ENCODE measurements at regions not wholly inside any gene's neighbourhood (a gene's known extent, or its start where the extent isn't known, plus 50 kb on each side); places are given as distances from the start of the nearest gene placed in this dataset.
"Not testable (repeated sequence)": the region's sequence is repeated elsewhere in the genome, so short reads cannot be mapped to it uniquely, and the experiment has no call there.

DNA sequence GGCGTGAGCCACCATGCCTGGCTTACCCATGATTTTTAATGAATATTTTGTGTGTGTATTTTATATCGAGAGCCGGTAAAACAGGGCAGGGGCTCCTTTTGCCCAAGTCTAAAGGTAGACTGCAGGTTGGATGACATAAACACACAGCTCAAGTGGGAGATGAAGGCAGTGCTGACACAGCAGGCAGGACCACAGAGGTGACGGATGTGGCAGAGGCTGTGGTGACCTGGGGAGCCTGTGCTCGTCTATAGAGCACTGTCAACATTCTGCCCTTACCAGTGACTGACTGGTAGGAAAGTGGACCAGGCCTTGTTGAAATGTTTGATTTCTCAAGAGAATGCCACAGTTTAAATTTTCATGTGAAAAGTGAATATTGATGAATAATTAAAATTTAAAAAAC lies 137.5 kb downstream of the ZFP64 start:
- no peak overlapping the region for H3K4me3 ChIP-seq (ENCODE audit: low read length)
- no peak overlapping the region for H3K27ac ChIP-seq (ENCODE audit: low read length)
- no peaks in the 10 kb centered on the region; the same call in 1 of the 2 replicates for H3K9me3 ChIP-seq (ENCODE audit: control insufficient read depth, insufficient read depth, low read length)
- WGBS (ENCODE audit: insufficient coverage, insufficient read length): no CpG with 5 or more reads among the region's 5 CpGs
- DNase-seq (ENCODE audit: low read depth, low spot score): no peak
- H3K36me3 ChIP-seq (ENCODE audit: control insufficient read depth, insufficient read depth, low read length): no peaks in the 10 kb centered on the region
- H3K27me3 ChIP-seq (ENCODE audit: control insufficient read depth, insufficient read depth, low read length): no peaks in the 10 kb centered on the region
- H3K4me1 ChIP-seq (ENCODE audit: control insufficient read depth, insufficient read depth, low read length): no peaks in the 10 kb centered on the region; the same call in 1 of the 2 replicates

DNA sequence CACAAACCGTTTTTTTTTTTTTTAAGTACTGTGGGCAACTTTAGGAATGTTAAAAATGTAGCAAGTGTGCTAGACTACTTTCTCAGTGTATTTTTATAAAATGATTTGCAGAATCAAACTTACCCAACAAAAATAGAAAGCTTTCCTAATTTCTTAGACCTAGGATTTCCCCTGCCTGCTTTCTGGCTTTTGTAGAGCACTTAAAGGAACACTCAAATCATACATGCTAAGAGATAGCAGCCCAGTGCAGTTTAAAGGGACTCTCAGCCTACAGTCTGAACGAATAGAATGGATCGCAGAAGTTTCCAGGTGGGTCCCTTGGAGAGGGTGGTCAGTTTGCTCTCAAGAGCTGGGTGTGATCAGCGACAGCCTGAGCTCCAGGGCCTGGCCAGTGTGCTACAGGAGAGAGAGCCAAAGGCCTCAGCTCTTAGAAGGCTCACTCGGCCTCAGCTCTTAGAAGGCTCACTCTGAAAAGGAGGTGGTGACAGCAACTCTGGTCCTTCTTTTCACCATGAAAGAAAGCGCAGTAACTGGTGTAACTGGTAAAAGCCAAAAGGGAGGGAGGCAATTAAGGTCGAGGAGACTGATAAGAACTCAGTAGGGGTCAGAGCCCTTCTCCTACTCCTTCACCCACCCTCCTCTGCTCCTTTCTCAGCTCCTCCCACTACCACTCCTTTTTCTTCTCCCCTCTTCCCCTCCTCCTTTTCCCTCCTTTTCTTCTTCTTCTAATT lies 142.4 kb downstream of the ZFP64 start:
- Histone ChIP-seq H3K27ac (ENCODE audit: low read length) (peak overlapping the region; percentile 50), H3K9me3 (ENCODE audit: control insufficient read depth, insufficient read depth, low read length) (no peaks in the 10 kb centered on the region), H3K36me3 (ENCODE audit: control insufficient read depth, insufficient read depth, low read length) (no peaks in the 10 kb centered on the region), H3K4me1 (ENCODE audit: control insufficient read depth, insufficient read depth, low read length) (peaks cover 2% of the 10 kb centered on the region; the same call in 1 of the 2 replicates), H3K27me3 (ENCODE audit: control insufficient read depth, insufficient read depth, low read length) (no peaks in the 10 kb centered on the region), H3K4me3 (ENCODE audit: low read length) (no peak overlapping the region)
- no peak for DNase-seq (ENCODE audit: low read depth, low spot score)
- no CpG with 5 or more reads among the region's 7 CpGs for WGBS (ENCODE audit: insufficient coverage, insufficient read length)

DNA sequence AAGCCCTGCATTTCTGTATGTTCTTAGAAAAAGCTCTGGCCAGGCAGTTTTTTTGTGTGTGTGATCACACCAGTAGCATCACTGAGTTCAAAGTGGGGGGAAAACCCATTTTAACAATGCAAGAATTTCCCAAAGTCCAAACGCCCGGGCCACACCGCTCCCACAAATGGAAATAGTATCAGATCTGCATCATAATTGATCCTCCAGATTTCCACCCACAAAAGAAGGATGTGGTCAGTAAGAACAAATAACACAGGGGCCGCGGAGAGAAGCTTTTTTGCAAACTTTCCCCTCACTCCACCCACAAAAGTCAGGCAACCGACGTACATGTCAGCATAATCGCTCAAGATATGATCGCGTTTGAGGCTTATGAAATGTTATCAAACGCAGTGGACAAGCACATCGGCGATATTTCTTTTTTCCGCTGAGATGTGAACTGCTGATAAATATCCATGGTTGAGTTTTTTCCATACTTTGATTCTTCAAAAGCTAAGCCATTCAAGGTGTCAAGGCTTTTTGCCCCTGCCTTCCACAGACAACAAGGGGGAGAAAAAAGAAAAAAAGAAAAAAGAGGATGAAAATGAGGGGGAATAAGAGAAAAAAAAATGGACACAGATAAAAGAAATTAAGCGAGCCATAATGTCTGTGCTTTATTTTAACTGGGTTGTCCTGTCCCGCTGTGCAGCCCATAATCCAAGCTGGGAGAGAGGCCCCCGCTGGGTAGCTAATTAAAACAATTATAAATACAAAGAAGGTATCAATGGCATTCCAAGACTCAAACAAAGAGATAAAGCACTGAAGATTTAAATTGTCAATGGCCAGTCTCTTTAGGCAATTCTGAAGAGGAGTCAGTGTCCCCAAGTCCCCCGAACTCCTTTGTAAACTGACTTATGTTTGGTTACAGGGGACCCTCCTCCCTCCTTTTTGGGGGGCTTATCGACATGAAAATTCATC lies 143.5 kb downstream of the ZFP64 start:
- H3K27me3 ChIP-seq (ENCODE audit: control insufficient read depth, insufficient read depth, low read length): no peaks in the 10 kb centered on the region
- WGBS (ENCODE audit: insufficient coverage, insufficient read length): no CpG with 5 or more reads among the region's 19 CpGs
- peaks cover 2% of the 10 kb centered on the region; the same call in 1 of the 2 replicates for H3K4me1 ChIP-seq (ENCODE audit: control insufficient read depth, insufficient read depth, low read length)
- no peak overlapping the region; the same call in 1 of the 2 replicates for H3K4me3 ChIP-seq (ENCODE audit: low read length)
- no peak for DNase-seq (ENCODE audit: low read depth, low spot score)
- no peaks in the 10 kb centered on the region for H3K9me3 ChIP-seq (ENCODE audit: control insufficient read depth, insufficient read depth, low read length)
- H3K36me3 ChIP-seq (ENCODE audit: control insufficient read depth, insufficient read depth, low read length): no peaks in the 10 kb centered on the region
- peak overlapping the region; percentile 71 for H3K27ac ChIP-seq (ENCODE audit: low read length)

DNA sequence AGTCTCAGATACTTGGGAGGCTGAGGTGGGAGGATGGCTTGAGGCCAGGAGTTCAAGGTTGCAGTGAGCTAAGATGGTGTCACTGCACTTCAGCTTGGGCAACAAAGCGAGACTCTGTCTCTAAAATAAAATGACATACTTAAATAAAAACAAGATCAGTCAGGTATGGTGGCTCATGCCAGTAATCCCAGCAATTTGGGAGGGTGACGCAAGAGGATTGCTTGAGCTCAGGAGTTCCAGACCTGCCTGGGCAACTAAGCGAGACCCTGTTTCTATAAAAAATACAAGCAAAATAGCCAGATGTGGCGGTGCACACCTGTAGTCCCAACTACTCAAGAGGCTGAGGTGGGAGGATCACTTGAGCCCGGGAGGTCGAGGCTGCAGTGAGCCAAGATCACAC lies 149.6 kb downstream of the ZFP64 start:
- Histone ChIP-seq H3K4me1 (ENCODE audit: control insufficient read depth, insufficient read depth, low read length) (no peaks in the 10 kb centered on the region; the same call in 1 of the 2 replicates), H3K4me3 (ENCODE audit: low read length) (no peak overlapping the region), H3K27me3 (ENCODE audit: control insufficient read depth, insufficient read depth, low read length) (no peaks in the 10 kb centered on the region), H3K27ac (ENCODE audit: low read length) (no peak overlapping the region), H3K36me3 (ENCODE audit: control insufficient read depth, insufficient read depth, low read length) (no peaks in the 10 kb centered on the region), H3K9me3 (ENCODE audit: control insufficient read depth, insufficient read depth, low read length) (no peaks in the 10 kb centered on the region)
- no peak for DNase-seq (ENCODE audit: low read depth, low spot score)
- no CpG with 5 or more reads among the region's 6 CpGs for WGBS (ENCODE audit: insufficient coverage, insufficient read length)

DNA sequence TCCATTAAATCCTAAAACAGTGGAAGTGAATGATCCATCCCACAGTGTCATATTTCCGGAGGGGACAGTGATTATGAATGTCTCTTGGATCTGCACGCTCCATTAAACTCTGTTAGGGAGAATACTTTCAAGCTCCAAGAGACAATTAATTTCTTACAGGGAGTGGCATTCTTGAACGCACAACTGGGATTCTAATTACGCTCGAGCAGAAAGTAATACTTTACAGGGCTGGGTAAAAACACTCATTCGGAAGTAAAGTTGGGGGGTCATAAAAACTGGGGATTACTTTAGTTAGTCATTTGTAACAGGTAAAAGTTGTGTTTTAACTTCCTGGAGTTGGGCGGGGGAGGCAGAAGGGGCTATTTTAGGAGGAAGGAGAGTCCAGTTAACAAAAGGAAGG lies 151.8 kb downstream of the ZFP64 start:
- H3K27me3 ChIP-seq (ENCODE audit: control insufficient read depth, insufficient read depth, low read length): no peaks in the 10 kb centered on the region
- H3K27ac ChIP-seq (ENCODE audit: low read length): no peak overlapping the region
- H3K9me3 ChIP-seq (ENCODE audit: control insufficient read depth, insufficient read depth, low read length): no peaks in the 10 kb centered on the region
- no peaks in the 10 kb centered on the region for H3K4me1 ChIP-seq (ENCODE audit: control insufficient read depth, insufficient read depth, low read length)
- H3K4me3 ChIP-seq (ENCODE audit: low read length): no peak overlapping the region
- no peaks in the 10 kb centered on the region for H3K36me3 ChIP-seq (ENCODE audit: control insufficient read depth, insufficient read depth, low read length)
- no peak for DNase-seq (ENCODE audit: low read depth, low spot score)
- WGBS (ENCODE audit: insufficient coverage, insufficient read length): no CpG with 5 or more reads among the region's 7 CpGs

DNA sequence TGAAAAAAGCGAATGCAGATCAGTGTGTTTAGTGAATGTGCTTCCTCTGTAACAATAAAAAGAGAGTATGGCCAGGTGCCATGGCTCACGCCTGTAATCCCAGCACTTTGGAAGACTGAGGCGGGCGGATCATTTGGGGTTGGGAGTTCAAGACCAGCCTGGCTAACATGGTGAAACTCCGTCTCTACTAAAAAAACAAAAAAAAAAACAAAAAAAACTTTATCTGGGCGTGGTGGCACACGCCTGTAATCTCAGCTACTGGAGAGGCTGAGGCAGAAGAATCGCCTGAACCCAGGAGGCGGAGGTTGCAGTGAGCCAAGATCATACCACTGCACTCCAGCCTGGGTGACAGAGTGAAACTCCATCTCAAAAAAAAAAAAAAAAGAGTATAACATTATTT lies 152.9 kb downstream of the ZFP64 start:
- not testable (repeated sequence) for H3K9me3 ChIP-seq (ENCODE audit: control insufficient read depth, insufficient read depth, low read length); H3K36me3 ChIP-seq (ENCODE audit: control insufficient read depth, insufficient read depth, low read length); H3K4me3 ChIP-seq (ENCODE audit: low read length); H3K4me1 ChIP-seq (ENCODE audit: control insufficient read depth, insufficient read depth, low read length); H3K27ac ChIP-seq (ENCODE audit: low read length); H3K27me3 ChIP-seq (ENCODE audit: control insufficient read depth, insufficient read depth, low read length); DNase-seq (ENCODE audit: low read depth, low spot score)
- no CpG with 5 or more reads among the region's 9 CpGs for WGBS (ENCODE audit: insufficient coverage, insufficient read length)

DNA sequence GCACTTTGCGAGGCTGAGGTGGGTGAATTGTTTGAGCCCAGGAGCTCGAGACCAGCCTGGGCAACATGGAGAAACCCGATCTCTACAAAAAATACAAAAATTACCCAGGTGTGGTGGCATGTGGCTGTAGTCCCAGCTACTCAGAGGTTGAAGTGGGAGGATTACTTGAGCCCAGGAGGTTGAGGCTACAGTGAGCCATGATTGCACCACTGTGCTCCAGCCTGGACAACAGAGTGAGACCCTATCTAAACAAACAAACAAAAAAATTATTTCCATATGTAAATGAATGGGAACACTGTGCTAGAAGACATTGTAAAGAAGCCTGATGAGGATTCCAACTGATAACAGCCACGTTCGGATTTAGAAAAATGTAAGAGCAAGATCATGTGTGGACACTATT lies 154.2 kb downstream of the ZFP64 start:
- H3K4me1 ChIP-seq (ENCODE audit: control insufficient read depth, insufficient read depth, low read length): no peaks in the 10 kb centered on the region
- H3K9me3 ChIP-seq (ENCODE audit: control insufficient read depth, insufficient read depth, low read length): no peaks in the 10 kb centered on the region

DNA sequence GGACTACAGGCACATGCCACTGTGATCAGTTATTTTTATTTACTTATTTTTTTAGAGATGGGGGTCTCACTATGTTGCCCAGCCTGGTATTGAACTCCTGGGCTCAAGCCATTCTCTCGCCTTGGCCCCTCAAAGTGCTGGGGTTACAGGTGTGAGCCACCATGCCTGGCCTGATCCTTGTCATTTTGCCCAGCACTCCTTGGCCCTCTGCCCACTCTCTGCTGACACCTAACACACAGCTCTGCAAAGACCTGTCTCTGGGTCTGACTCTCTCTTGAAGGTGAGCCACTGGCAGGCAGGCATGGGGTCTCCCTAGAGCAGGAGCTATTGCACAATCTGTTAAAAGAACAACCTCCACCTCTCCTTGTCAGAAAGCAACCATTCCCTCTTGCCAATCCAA lies 155.6 kb downstream of the ZFP64 start:
- no CpG with 5 or more reads among the region's 1 CpG for WGBS (ENCODE audit: insufficient coverage, insufficient read length)
- Histone ChIP-seq H3K27me3 (ENCODE audit: control insufficient read depth, insufficient read depth, low read length) (no peaks in the 10 kb centered on the region), H3K4me3 (ENCODE audit: low read length) (no peak overlapping the region), H3K9me3 (ENCODE audit: control insufficient read depth, insufficient read depth, low read length) (no peaks in the 10 kb centered on the region), H3K27ac (ENCODE audit: low read length) (no peak overlapping the region), H3K4me1 (ENCODE audit: control insufficient read depth, insufficient read depth, low read length) (no peaks in the 10 kb centered on the region), H3K36me3 (ENCODE audit: control insufficient read depth, insufficient read depth, low read length) (no peaks in the 10 kb centered on the region)
- no peak for DNase-seq (ENCODE audit: low read depth, low spot score)

More for the DNA sequence above, 154.2 kb downstream of the ZFP64 start:
- DNase-seq (ENCODE audit: low read depth, low spot score): no peak
- Histone ChIP-seq H3K27me3 (ENCODE audit: control insufficient read depth, insufficient read depth, low read length) (no peaks in the 10 kb centered on the region), H3K4me3 (ENCODE audit: low read length) (no peak overlapping the region), H3K27ac (ENCODE audit: low read length) (no peak overlapping the region), H3K36me3 (ENCODE audit: control insufficient read depth, insufficient read depth, low read length) (no peaks in the 10 kb centered on the region)
- WGBS (ENCODE audit: insufficient coverage, insufficient read length): no CpG with 5 or more reads among the region's 5 CpGs

DNA sequence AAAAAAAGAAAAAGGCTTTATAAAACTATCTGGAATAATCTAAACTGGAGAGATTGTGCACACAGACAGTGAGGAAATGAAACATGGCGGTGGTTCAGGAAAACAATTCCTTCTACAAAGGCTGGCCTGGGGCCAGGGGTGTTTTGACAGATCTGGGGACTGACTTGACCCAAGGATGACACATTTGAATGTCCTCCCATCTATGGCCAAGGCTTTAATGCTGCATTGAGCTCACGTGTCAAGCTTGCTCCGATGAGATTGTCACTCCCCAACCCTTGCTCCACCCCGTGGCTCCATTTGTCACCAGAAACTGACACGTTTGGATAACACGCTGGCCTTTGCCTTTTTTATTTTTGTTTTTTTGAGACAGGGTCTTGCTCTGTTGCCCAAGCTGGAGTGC lies 156.1 kb downstream of the ZFP64 start:
- WGBS (ENCODE audit: insufficient coverage, insufficient read length): no CpG with 5 or more reads among the region's 6 CpGs
- Histone ChIP-seq H3K27me3 (ENCODE audit: control insufficient read depth, insufficient read depth, low read length) (no peaks in the 10 kb centered on the region), H3K4me1 (ENCODE audit: control insufficient read depth, insufficient read depth, low read length) (no peaks in the 10 kb centered on the region), H3K27ac (ENCODE audit: low read length) (no peak overlapping the region), H3K36me3 (ENCODE audit: control insufficient read depth, insufficient read depth, low read length) (no peaks in the 10 kb centered on the region), H3K4me3 (ENCODE audit: low read length) (no peak overlapping the region), H3K9me3 (ENCODE audit: control insufficient read depth, insufficient read depth, low read length) (no peaks in the 10 kb centered on the region)
- DNase-seq (ENCODE audit: low read depth, low spot score): no peak

DNA sequence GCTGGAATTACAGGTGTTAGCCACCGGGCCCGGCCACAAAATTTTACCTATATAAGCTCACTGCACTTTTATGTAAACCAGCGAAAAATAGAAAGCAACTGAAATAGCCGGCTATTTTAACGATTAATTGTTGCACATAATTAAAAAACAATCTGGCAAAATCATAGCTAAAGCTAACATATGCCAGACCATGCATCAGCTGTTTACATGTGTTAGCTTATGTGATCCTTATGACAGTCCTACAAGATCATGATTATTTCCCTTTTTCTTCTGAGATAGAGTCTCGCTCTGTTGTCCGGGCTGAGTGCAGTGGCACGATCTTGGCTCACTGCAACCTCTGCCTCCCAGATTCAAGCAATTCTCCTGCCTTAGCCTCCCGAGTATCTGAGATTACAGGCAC lies 157.0 kb downstream of the ZFP64 start:
- Histone ChIP-seq H3K36me3 (ENCODE audit: control insufficient read depth, insufficient read depth, low read length) (no peaks in the 10 kb centered on the region), H3K9me3 (ENCODE audit: control insufficient read depth, insufficient read depth, low read length) (no peaks in the 10 kb centered on the region), H3K4me3 (ENCODE audit: low read length) (no peak overlapping the region), H3K27me3 (ENCODE audit: control insufficient read depth, insufficient read depth, low read length) (no peaks in the 10 kb centered on the region), H3K27ac (ENCODE audit: low read length) (no peak overlapping the region), H3K4me1 (ENCODE audit: control insufficient read depth, insufficient read depth, low read length) (no peaks in the 10 kb centered on the region)
- WGBS (ENCODE audit: insufficient coverage, insufficient read length): no CpG with 5 or more reads among the region's 9 CpGs
- DNase-seq (ENCODE audit: low read depth, low spot score): no peak
